Kidney epithelial cell (primary cell): ENCODE measurements at regions not wholly inside any gene's neighbourhood (a gene's known extent, or its start where the extent isn't known, plus 50 kb on each side); places are given as distances from the start of the nearest gene placed in this dataset.
"Not testable (repeated sequence)": the region's sequence is repeated elsewhere in the genome, so short reads cannot be mapped to it uniquely, and the experiment has no call there.

Source experiments
- DNase-seq: peaks from one replicate; pipeline ENCODE4 v3.0.0-alpha.2; 2010; ENCODE audit warnings: low read depth
- H3K27me3 ChIP-seq: 2 replicates; pipeline ENCODE4 v1.6.0; 2011; ENCODE audit warnings: low read length; ENCODE audit not compliant: control insufficient read depth, insufficient read depth
- H3K36me3 ChIP-seq: 2 replicates; pipeline ENCODE4 v1.5.1; 2011; ENCODE audit warnings: low read length; ENCODE audit not compliant: control insufficient read depth, insufficient read depth
- H3K4me3 ChIP-seq: 2 replicates; pipeline ENCODE4 v1.5.1; 2011; ENCODE audit warnings: low read depth, mild to moderate bottlenecking, control low read depth, low read length
- TF ChIP-seq, protein P1 (sequence below): IDR thresholded peaks from 2 replicates; pipeline ENCODE4 v1.5.1; 2011; ENCODE audit warnings: mild to moderate bottlenecking, moderate library complexity, low read length, control low read depth, inconsistent platforms; ENCODE audit not compliant: insufficient read depth, poor library complexity, severe bottlenecking

GRCh38 chr13:50627111-50627510, 216.4 kb downstream of the DLEU7 start:
- Histone ChIP-seq H3K4me3 (no peak overlapping the region), H3K36me3 (no peaks in the 10 kb centered on the region), H3K27me3 (no peaks in the 10 kb centered on the region)
- DNase-seq, result no peak
- TF ChIP-seq, protein P1, sequence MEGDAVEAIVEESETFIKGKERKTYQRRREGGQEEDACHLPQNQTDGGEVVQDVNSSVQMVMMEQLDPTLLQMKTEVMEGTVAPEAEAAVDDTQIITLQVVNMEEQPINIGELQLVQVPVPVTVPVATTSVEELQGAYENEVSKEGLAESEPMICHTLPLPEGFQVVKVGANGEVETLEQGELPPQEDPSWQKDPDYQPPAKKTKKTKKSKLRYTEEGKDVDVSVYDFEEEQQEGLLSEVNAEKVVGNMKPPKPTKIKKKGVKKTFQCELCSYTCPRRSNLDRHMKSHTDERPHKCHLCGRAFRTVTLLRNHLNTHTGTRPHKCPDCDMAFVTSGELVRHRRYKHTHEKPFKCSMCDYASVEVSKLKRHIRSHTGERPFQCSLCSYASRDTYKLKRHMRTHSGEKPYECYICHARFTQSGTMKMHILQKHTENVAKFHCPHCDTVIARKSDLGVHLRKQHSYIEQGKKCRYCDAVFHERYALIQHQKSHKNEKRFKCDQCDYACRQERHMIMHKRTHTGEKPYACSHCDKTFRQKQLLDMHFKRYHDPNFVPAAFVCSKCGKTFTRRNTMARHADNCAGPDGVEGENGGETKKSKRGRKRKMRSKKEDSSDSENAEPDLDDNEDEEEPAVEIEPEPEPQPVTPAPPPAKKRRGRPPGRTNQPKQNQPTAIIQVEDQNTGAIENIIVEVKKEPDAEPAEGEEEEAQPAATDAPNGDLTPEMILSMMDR, result no peak

- not testable (repeated sequence) for DNase-seq, H3K36me3 ChIP-seq, H3K27me3 ChIP-seq, H3K4me3 ChIP-seq
These were observed 215.0 kb downstream of the DLEU7 start for GRCh38 chr13:50628512-50628911.

DNA sequence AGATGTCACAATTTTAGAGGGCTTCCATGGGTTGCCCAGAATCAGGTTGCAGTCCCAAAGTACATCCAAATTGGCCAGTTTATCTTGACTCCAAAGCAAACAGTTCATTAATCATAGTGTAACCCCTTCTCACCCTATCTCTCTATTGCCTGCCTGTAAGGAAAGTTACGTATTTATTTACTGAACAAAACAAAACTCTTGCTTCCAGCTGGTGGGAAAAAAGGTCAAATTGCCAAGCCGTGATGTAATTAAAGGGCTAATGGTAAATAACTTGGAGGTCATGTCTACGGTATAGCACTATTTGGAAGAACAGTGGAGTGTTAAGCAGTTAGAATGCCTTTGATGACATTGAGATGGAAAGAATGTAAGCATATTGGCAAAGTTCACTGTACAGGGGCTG, 214.0 kb downstream of the DLEU7 start:
- DNase-seq, result no peak
- H3K36me3 ChIP-seq, result no peaks in the 10 kb centered on the region
- TF ChIP-seq, protein P1, result no peak
- no peak overlapping the region for H3K4me3 ChIP-seq
- no peaks in the 10 kb centered on the region for H3K27me3 ChIP-seq

DNA sequence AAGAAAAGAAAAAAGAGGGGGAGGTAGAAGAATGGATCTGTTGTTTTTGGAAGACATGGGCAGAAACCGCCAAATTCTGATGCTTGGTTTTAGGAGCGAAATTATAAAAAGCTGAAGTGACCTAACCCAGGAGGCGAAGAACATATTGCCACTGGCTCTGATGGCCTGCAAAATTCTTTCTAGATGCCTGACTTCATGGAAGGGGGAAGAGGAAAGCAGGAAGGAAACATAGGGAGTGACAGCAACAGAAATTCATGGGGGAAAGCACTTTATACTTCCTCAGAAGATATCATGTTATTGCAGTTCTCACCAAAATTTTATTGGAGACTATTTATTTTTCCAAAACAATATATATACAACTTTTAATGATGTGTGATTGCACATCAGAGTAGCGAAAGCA, 213.5 kb downstream of the DLEU7 start:
- no peaks in the 10 kb centered on the region for H3K27me3 ChIP-seq
- TF ChIP-seq, protein P1, result no peak
- no peaks in the 10 kb centered on the region for H3K36me3 ChIP-seq
- H3K4me3 ChIP-seq, result no peak overlapping the region
- DNase-seq, result no peak

DNA sequence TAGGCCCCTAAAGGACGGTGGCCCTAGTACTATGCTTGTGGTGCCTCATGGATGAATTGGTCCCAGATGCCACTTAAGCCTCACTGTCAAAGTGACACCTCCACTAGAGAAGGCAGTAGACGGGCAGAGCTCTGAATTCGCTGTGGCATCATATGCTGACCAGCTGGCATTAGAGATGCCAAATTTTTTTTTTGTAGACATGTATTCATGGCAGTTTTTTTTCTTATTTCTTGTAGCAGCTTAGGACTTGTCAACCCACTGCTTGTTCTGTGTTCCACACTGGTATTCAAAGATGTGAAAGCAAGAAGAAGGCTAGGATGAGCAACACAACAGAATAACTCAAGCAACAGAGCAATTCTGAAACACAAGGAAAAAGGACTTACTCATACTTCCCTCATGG, 212.5 kb downstream of the DLEU7 start:
- Histone ChIP-seq H3K36me3 (no peaks in the 10 kb centered on the region), H3K4me3 (no peak overlapping the region), H3K27me3 (no peaks in the 10 kb centered on the region)
- TF ChIP-seq, protein P1, result no peak
- DNase-seq, result no peak

GRCh38 chr13:50634339-50634738, 209.2 kb downstream of the DLEU7 start:
- H3K4me3 ChIP-seq, result no peak overlapping the region
- no peak for DNase-seq
- TF ChIP-seq, protein P1, result no peak
- no peaks in the 10 kb centered on the region for H3K27me3 ChIP-seq
- no peaks in the 10 kb centered on the region for H3K36me3 ChIP-seq
